PC-9 (cell line): ENCODE measurements at regions not wholly inside any gene's neighbourhood (a gene's known extent, or its start where the extent isn't known, plus 50 kb on each side); places are given as distances from the start of the nearest gene placed in this dataset.

Experiments
- BruUV-seq: library from RNA; stranded (reverse); fragments of 400-500 nt; replicated peaks from 2 replicates; lab custom pipeline; 2021; lab: Mats Ljungman, UMichigan
- CTCF ChIA-PET: fragments of 300-600 bp; sonication (Branson Sonifier 250); formaldehyde crosslinking; loops from one replicate; lab custom pipeline; 2022; ENCODE audit warnings: antibody characterized with exemption; lab: Charles Lee
- POLR2A ChIA-PET: fragments of 300-600 bp; sonication (Branson Sonifier 250); formaldehyde crosslinking; loops from one replicate; lab custom pipeline; 2022; ENCODE audit warnings: antibody characterized with exemption; ENCODE audit not compliant: unreplicated experiment; lab: Charles Lee
- DNase-seq, 2 experiments: peaks; one replicate each; pipeline versions ENCODE4 v3.0.0 to v3.0.0-alpha.2; 2015 to 2022; ENCODE audit warnings: mixed read lengths in 1 of 2
- H2AFZ ChIP-seq: fragments of 200-600 bp; sonication (generic); 2 replicates; pipeline ENCODE4 v1.8.1; 2017; ENCODE audit warnings: antibody characterized with exemption
- H3F3A ChIP-seq: fragments of 200-600 bp; sonication (generic); 2 replicates; pipeline ENCODE4 v1.8.1; 2017; ENCODE audit warnings: antibody characterized with exemption, mild to moderate bottlenecking, low read depth; ENCODE audit not compliant: insufficient read depth
- H3K27ac ChIP-seq: fragments of 200-600 bp; sonication (generic); 2 replicates; pipeline ENCODE4 v1.6.1; 2016; ENCODE audit warnings: mixed run types
- H3K27me3 ChIP-seq: fragments of 200-600 bp; sonication (generic); 2 replicates; pipeline ENCODE4 v1.6.1; 2016; ENCODE audit warnings: low read depth, mixed run types; ENCODE audit not compliant: insufficient read depth
- H3K36me3 ChIP-seq: fragments of 200-600 bp; sonication (generic); 2 replicates; pipeline ENCODE4 v1.6.1; 2016; ENCODE audit warnings: low read depth, mixed run types
- H3K4me1 ChIP-seq: fragments of 200-600 bp; sonication (generic); replicated peaks from 2 replicates; pipeline ENCODE4 v1.6.1; 2016; ENCODE audit warnings: mixed run types; ENCODE audit not compliant: insufficient read depth
- H3K4me2 ChIP-seq: fragments of 200-600 bp; sonication (generic); 2 replicates; pipeline ENCODE4 v1.6.1; 2017; ENCODE audit warnings: mixed run types
- H3K4me3 ChIP-seq: fragments of 200-600 bp; sonication (generic); 2 replicates; pipeline ENCODE4 v1.6.1; 2016; ENCODE audit warnings: mixed run types
- H3K79me2 ChIP-seq: fragments of 200-600 bp; sonication (generic); 2 replicates; pipeline ENCODE4 v1.6.1; 2017; ENCODE audit warnings: low read depth, mixed run types
- H3K9me2 ChIP-seq: fragments of 200-600 bp; sonication (generic); 2 replicates; pipeline ENCODE4 v1.8.1; 2017; ENCODE audit warnings: mild to moderate bottlenecking; ENCODE audit not compliant: insufficient read depth
- H3K9me3 ChIP-seq: fragments of 200-600 bp; sonication (generic); 2 replicates; pipeline ENCODE4 v1.8.1; 2016; ENCODE audit warnings: low read depth; ENCODE audit not compliant: insufficient read depth
- H4K20me1 ChIP-seq: fragments of 200-600 bp; sonication (generic); 2 replicates; pipeline ENCODE4 v1.8.1; 2017; ENCODE audit not compliant: insufficient read depth
- CTCF ChIP-seq: fragments of 200-600 bp; sonication (generic); conservative IDR thresholded peaks from 2 replicates; pipeline ENCODE4 v1.6.1; 2017; ENCODE audit warnings: mixed run types, antibody characterized with exemption, mild to moderate bottlenecking, moderate library complexity
- EZH2 ChIP-seq: fragments of 200-600 bp; sonication (generic); IDR thresholded peaks from 2 replicates; pipeline ENCODE4 v1.8.0; 2017; ENCODE audit warnings: antibody characterized with exemption, low read depth
- intact Hi-C: fragments of 100-400 bp; cut with micrococcal nuclease; formaldehyde crosslinking; loops from one replicate; pipeline ENCODE4 v1.10.0; 2022; ENCODE audit not compliant: unreplicated experiment

- no peaks in the 10 kb centered on the region for H3K27me3 ChIP-seq
- no peaks in the 10 kb centered on the region for H4K20me1 ChIP-seq
- no peak overlapping the region for H3K27ac ChIP-seq
- H3K79me2 ChIP-seq, result no peaks in the 10 kb centered on the region
- POLR2A ChIA-PET, result no interaction called here
- H3K9me3 ChIP-seq, result no peaks in the 10 kb centered on the region
- DNase-seq, result no peak
- TF ChIP-seq EZH2, result no peak
- no peak for TF ChIP-seq CTCF
- BruUV-seq, result no TSS peak
- H3K4me3 ChIP-seq, result no peak overlapping the region
- CTCF ChIA-PET, result no interaction called here
- no peak overlapping the region for H2AFZ ChIP-seq
- no peaks in the 10 kb centered on the region for H3K9me2 ChIP-seq
- H3K36me3 ChIP-seq, result no peaks in the 10 kb centered on the region
- H3K4me1 ChIP-seq, result no peaks in the 10 kb centered on the region
- intact Hi-C loops, result no loop called here
- no peak overlapping the region for H3K4me2 ChIP-seq
- no peaks in the 10 kb centered on the region for H3F3A ChIP-seq
Measured at GRCh38 chr5:167122267-167122666, 1169.2 kb upstream of the WWC1 start.

GRCh38 chr5:167123126-167123525, 1168.3 kb upstream of the WWC1 start:
- Histone ChIP-seq H3K27me3 (no peaks in the 10 kb centered on the region), H3K4me3 (no peak overlapping the region), H3K79me2 (no peaks in the 10 kb centered on the region), H3K9me2 (no peaks in the 10 kb centered on the region), H3F3A (no peaks in the 10 kb centered on the region), H4K20me1 (no peaks in the 10 kb centered on the region), H3K9me3 (no peaks in the 10 kb centered on the region), H3K4me1 (no peaks in the 10 kb centered on the region), H3K4me2 (no peak overlapping the region), H3K27ac (no peak overlapping the region), H3K36me3 (no peaks in the 10 kb centered on the region), H2AFZ (no peak overlapping the region)
- BruUV-seq, result no TSS peak
- ChIA-PET CTCF (interaction anchor here (0.7 kb wide), 1 partner anchor 129 kb away, joined by 5 read pairs; no protein-coding TSS in a partner anchor), POLR2A (no interaction called here)
- no peak for TF ChIP-seq CTCF
- TF ChIP-seq EZH2, result no peak
- intact Hi-C loops, result no loop called here
- no peak for DNase-seq

- H2AFZ ChIP-seq, result no peak overlapping the region
- intact Hi-C loops, result no loop called here
- H3K4me3 ChIP-seq, result no peak overlapping the region
- H3K4me1 ChIP-seq, result no peaks in the 10 kb centered on the region
- H4K20me1 ChIP-seq, result no peaks in the 10 kb centered on the region
- DNase-seq, result no peak
- TF ChIP-seq EZH2 (no peak), CTCF (no peak)
- H3K4me2 ChIP-seq, result no peak overlapping the region
- no peaks in the 10 kb centered on the region for H3F3A ChIP-seq
- H3K79me2 ChIP-seq, result no peaks in the 10 kb centered on the region
- H3K9me3 ChIP-seq, result no peaks in the 10 kb centered on the region
- ChIA-PET POLR2A (no interaction called here), CTCF (no interaction called here)
- H3K27ac ChIP-seq, result no peak overlapping the region
- H3K27me3 ChIP-seq, result no peaks in the 10 kb centered on the region; the same call in 1 of the 2 replicates
- no peaks in the 10 kb centered on the region for H3K36me3 ChIP-seq
- H3K9me2 ChIP-seq, result no peaks in the 10 kb centered on the region
- no TSS peak for BruUV-seq
Measured at GRCh38 chr5:167128581-167128980, 1162.9 kb upstream of the WWC1 start.
